ENCODE measurements at regions not wholly inside any gene's neighbourhood (a gene's known extent, or its start where the extent isn't known, plus 50 kb on each side); places are given as distances from the start of the nearest gene placed in this dataset.
"Not testable (repeated sequence)": the region's sequence is repeated elsewhere in the genome, so short reads cannot be mapped to it uniquely, and the experiment has no call there.

GRCh38 chr16:86075839-86076440, 177.0 kb downstream of the IRF8 start:
- no peak for DNase-seq (ENCODE audit: low read depth)

- no peak for DNase-seq (ENCODE audit: low read depth)
Observed at GRCh38 chr16:86076606-86077005, 177.6 kb downstream of the IRF8 start.

GRCh38 chr16:86077243-86077940, 178.4 kb downstream of the IRF8 start:
- DNase-seq (ENCODE audit: low read depth) = no peak

GRCh38 chr16:86078121-86078600, 179.2 kb downstream of the IRF8 start:
- no peak for DNase-seq (ENCODE audit: low read depth)

DNA sequence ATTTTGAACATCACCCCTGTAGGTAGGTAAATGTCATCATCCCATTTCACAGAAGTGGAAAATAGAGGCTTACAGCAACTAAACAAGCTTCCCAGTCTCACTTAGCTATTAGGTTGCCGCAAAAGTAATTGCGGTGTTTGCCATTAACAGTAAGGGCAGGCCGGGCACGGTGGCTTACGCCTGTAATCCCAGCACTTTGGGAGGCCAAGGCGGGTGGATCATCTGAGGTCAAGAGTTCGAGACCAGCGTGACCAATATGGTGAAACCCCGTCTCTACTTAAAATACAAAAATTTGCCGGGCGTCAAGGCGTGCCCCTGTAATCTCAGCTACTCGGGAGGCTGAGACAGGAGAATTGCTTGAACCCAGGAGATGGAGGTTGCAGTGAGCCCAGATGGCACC, 179.7 kb downstream of the IRF8 start:
- DNase-seq (ENCODE audit: low read depth) = not testable (repeated sequence)

- DNase-seq (ENCODE audit: low read depth) = no peak
Observed at GRCh38 chr16:86079255-86079885, 180.4 kb downstream of the IRF8 start.

GRCh38 chr16:86080131-86080875, 181.3 kb downstream of the IRF8 start:
- no peak for DNase-seq (ENCODE audit: low read depth)

DNA sequence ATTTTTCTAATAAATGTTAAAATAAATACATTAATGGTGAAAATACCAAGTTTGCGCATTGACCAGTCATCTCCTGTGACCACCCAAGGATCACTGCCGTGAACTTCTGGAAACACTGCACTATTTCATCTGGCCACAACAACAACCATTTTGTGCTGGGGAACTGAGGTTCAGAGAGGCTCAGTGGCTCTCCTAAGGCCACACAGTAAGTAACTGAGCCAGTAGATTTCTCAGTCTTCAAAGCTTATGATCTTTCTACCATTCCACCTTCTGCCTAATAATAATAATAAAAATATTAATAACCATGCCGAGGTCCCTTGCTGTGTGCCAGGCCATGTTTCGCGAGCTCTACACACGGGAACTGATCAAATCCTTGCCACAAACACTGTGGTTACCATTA, 182.0 kb downstream of the IRF8 start:
- DNase-seq (ENCODE audit: low read depth) = no peak

- DNase-seq (ENCODE audit: low read depth) = no peak
Observed at GRCh38 chr16:86082418-86083030, 183.6 kb downstream of the IRF8 start.

GRCh38 chr16:86083382-86084002, 184.5 kb downstream of the IRF8 start:
- no peak for DNase-seq (ENCODE audit: low read depth)

DNA sequence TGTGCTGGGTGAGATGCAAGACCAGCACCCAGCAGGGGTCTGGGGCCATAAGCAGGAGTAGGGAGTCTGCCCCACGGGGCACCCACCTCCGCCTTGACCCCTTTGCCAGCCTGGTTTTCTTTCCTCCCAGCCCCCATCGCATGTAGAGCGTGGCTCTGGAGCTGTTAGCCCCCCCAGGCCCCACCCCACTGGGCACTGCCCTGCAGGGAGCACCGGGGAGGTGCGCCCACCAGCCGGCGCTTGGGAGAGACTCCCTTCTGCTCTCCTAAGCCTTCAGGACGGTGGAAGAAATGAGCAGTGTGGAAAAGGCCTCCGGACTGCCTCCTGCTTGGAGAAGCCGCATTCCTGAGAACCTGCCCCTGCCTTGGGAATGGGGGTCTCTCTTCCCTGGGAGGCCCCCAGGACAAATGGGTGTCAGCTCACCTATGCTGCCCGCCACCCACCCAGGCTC, 186.2 kb downstream of the IRF8 start:
- DNase-seq (ENCODE audit: low read depth) = no peak

DNA sequence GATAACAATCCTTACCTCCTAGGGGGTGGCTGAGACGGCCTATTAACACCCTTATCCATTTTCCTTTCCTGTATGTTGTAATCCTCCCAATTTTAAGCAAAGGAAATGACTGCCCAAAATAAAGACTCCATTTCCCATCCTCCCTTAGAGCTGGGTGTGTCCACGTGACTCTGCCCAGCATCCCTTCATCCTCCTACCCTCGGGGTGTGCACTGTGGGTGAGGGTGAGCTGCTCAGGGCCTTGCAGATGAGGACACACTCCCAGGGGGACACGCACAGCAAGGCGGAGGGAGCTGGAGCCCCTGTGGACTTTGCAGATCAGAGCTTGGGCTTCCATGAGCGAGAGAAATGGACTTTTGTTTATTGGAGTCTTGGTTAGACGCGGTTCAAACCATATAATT, 186.8 kb downstream of the IRF8 start:
- no peak for DNase-seq (ENCODE audit: low read depth)

- no peak for DNase-seq (ENCODE audit: low read depth)
Observed at GRCh38 chr16:86086471-86086870, 187.5 kb downstream of the IRF8 start.

GRCh38 chr16:86087011-86087895, 188.3 kb downstream of the IRF8 start:
- DNase-seq (ENCODE audit: low read depth) = no peak

GRCh38 chr16:86087896-86088230, 188.9 kb downstream of the IRF8 start:
- no peak for DNase-seq (ENCODE audit: low read depth)

DNA sequence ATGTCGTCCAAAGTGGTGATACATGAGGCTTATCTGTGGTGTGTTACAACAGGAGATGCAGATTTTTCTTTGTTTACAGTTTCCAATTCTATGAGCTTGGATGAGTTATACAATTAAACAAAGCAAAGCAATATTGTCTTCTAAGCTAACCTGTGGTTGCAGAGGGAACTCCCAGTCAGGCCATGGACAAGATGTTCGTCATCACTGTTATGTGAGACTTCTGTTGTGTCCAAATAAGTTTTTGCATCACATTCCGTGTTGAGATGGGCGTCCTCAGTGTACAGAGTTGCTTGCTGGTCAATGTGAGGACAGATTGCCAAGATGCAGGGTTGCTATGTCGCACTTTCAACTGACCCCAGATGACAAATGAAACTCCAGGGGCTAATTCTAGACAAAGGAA, 189.3 kb downstream of the IRF8 start:
- DNase-seq (ENCODE audit: low read depth) = no peak

- DNase-seq (ENCODE audit: low read depth) = no peak
Observed at GRCh38 chr16:86088816-86089215, 189.9 kb downstream of the IRF8 start.

GRCh38 chr16:86089334-86089900, 190.5 kb downstream of the IRF8 start:
- no peak for DNase-seq (ENCODE audit: low read depth)

- DNase-seq (ENCODE audit: low read depth) = no peak
Observed at GRCh38 chr16:86089991-86090390, 191.0 kb downstream of the IRF8 start.

- DNase-seq (ENCODE audit: low read depth) = no peak
Observed at GRCh38 chr16:86090461-86091170, 191.7 kb downstream of the IRF8 start.

Measured in activated gamma-delta T cell treated with anti-CD3 and anti-CD28 coated beads, Interleukin-2, amount 50 U/mL, for 16 hours (primary cell).